K562 (cell line): ENCODE measurements at regions not wholly inside any gene's neighbourhood (a gene's known extent, or its start where the extent isn't known, plus 50 kb on each side); places are given as distances from the start of the nearest gene placed in this dataset.

ENCODE experiments used
- ARID1B ChIP-seq: fragments of 450-650 bp; IDR thresholded peaks from 2 replicates; pipeline ENCODE4 v1.6.1; 2016; ENCODE audit warnings: antibody characterized with exemption, mild to moderate bottlenecking, inconsistent platforms
- C11orf30 ChIP-seq: fragments of 450-650 bp; IDR thresholded peaks from 2 replicates; pipeline ENCODE4 v1.6.1; 2016; ENCODE audit warnings: low read depth, mild to moderate bottlenecking
- CBFA2T3 ChIP-seq: fragments of 450-650 bp; IDR thresholded peaks from 2 replicates; pipeline ENCODE4 v1.6.1; 2017
- CBFB ChIP-seq: sonication (generic); formaldehyde crosslinking; IDR thresholded peaks from 2 replicates; pipeline ENCODE4 v1.4.0; 2020; ENCODE audit warnings: mild to moderate bottlenecking, missing genetic modification reagents
- CREBBP ChIP-seq: IDR thresholded peaks from one replicate; pipeline ENCODE4 v1.6.1; 2012; ENCODE audit warnings: low read depth, mild to moderate bottlenecking, control low read depth, inconsistent platforms, low read length
- DDX20 ChIP-seq: fragments of 450-650 bp; IDR thresholded peaks from 2 replicates; pipeline ENCODE4 v1.6.1; 2016; ENCODE audit warnings: missing genetic modification characterization, low read depth, mild to moderate bottlenecking, missing compliant biosample characterization, moderate library complexity
- GABPB2 ChIP-seq: fragments of 250-450 bp; sonication (Bioruptor Pico); conservative IDR thresholded peaks from 2 replicates; pipeline ENCODE4 v1.5.1; 2021; ENCODE audit warnings: mild to moderate bottlenecking
- GATAD2B ChIP-seq: fragments of 450-650 bp; IDR thresholded peaks from 2 replicates; pipeline ENCODE4 v1.6.1; 2017; ENCODE audit warnings: mild to moderate bottlenecking, borderline replicate concordance
- TGIF2 ChIP-seq: sonication (generic); formaldehyde crosslinking; IDR thresholded peaks from 2 replicates; pipeline ENCODE4 v1.8.1; 2022; ENCODE audit warnings: mild to moderate bottlenecking, missing genetic modification reagents, moderate library complexity
- WHSC1 ChIP-seq: IDR thresholded peaks from one replicate; pipeline ENCODE4 v1.6.1; 2012; ENCODE audit warnings: low read length, control low read depth, inconsistent platforms
- ZFP30 ChIP-seq: fragments of 250-450 bp; sonication (Bioruptor Pico); IDR thresholded peaks from 2 replicates; pipeline ENCODE4 v1.8.0; 2022; ENCODE audit warnings: moderate library complexity, mild to moderate bottlenecking, inconsistent platforms, borderline replicate concordance
- ZNF311 ChIP-seq: fragments of 250-450 bp; sonication (Bioruptor Pico); IDR thresholded peaks from 2 replicates; pipeline ENCODE4 v1.4.0; 2020; ENCODE audit warnings: mild to moderate bottlenecking, moderate library complexity
- ZNF445 ChIP-seq: fragments of 250-450 bp; sonication (Bioruptor Pico); IDR thresholded peaks from 2 replicates; pipeline ENCODE4 v1.4.0; 2020; ENCODE audit warnings: low read depth, mild to moderate bottlenecking, moderate library complexity
- TF ChIP-seq, protein P1 (sequence below): IDR thresholded peaks from 2 replicates; pipeline ENCODE4 v1.6.1; 2014; ENCODE audit warnings: antibody characterized with exemption
- TF ChIP-seq, protein P2 (sequence below): fragments of 450-650 bp; formaldehyde crosslinking; IDR thresholded peaks from 2 replicates; pipeline ENCODE4 v1.4.0; 2022; ENCODE audit warnings: mild to moderate bottlenecking, moderate library complexity
- TF ChIP-seq, protein P3 (sequence below): fragments of 450-650 bp; IDR thresholded peaks from 2 replicates; pipeline ENCODE4 v1.6.1; 2016; ENCODE audit warnings: low read depth
- TF ChIP-seq, protein P4 (sequence below), 2 experiments: fragments of 450-650 bp in 1 of 2; sonication (generic) in 1 of 2; formaldehyde crosslinking; conservative IDR thresholded peaks; 2 replicates each; pipeline versions ENCODE4 v1.4.0 to v1.8.1; 2020 to 2022; ENCODE audit warnings: mild to moderate bottlenecking in 1 of 2, missing genetic modification reagents in 1 of 2

DNA sequence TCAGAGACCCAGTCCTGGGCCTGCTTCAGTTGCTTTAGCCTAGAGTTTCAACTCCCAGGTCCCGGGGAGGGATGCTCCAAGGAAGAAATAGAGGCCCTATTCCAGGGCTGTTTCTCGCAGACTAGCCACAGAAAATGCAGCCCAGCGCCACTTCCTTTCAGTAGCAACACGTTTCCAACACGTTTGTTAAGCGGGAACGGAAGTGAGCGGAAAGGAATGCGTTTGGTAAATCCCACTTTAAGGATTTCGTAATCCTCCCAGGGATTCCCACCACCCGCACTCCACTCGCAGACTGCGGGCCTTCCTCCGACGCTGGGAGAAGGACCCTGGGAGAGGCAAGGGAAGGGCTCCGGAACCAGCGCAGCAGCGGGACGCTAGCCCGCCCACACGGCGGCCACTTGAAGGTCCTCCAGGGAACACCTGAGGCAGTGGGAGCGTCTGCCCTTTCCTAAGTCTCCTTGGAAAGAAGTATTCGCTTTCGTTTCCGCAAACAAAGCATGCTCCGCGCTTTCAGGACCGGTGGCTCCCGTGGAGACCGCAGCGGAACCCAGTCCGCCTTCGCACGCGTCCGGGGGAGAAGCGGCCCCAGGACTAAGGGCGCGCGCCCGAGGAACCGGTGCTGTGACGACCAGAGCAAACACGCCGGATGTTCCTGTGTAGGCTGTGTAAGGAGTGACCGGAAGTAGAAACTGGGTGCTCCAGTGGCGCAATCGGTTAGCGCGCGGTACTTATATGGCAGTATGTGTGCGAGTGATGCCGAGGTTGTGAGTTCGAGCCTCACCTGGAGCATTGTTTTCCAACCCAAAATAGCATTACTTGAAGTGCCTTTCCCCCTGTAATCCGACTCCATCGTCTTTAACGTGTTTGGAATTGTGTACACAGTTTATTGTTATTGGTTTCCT lies 227.6 kb upstream of the PRSS16 start (continued):
- no peak for TF ChIP-seq GABPB2 (CRISPR knock-in tag)
- TF ChIP-seq, protein P1, sequence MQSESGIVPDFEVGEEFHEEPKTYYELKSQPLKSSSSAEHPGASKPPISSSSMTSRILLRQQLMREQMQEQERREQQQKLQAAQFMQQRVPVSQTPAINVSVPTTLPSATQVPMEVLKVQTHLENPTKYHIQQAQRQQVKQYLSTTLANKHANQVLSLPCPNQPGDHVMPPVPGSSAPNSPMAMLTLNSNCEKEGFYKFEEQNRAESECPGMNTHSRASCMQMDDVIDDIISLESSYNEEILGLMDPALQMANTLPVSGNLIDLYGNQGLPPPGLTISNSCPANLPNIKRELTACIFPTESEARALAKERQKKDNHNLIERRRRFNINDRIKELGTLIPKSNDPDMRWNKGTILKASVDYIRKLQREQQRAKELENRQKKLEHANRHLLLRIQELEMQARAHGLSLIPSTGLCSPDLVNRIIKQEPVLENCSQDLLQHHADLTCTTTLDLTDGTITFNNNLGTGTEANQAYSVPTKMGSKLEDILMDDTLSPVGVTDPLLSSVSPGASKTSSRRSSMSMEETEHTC: no peak; the same call in 1 of the 2 replicates
- TF ChIP-seq CBFB: peak; percentile 95
- TF ChIP-seq, protein P2, sequence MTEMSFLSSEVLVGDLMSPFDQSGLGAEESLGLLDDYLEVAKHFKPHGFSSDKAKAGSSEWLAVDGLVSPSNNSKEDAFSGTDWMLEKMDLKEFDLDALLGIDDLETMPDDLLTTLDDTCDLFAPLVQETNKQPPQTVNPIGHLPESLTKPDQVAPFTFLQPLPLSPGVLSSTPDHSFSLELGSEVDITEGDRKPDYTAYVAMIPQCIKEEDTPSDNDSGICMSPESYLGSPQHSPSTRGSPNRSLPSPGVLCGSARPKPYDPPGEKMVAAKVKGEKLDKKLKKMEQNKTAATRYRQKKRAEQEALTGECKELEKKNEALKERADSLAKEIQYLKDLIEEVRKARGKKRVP (CRISPR knock-in tag): peak; percentile 43; the same call in 1 of the 2 replicates
- TF ChIP-seq C11orf30: 0 out of 2 replicates have a peak, but pooled peaks have one; percentile 30
- TF ChIP-seq DDX20 (tag): no peak
- TF ChIP-seq CBFA2T3: no peak; the same call in 1 of the 2 replicates
- TF ChIP-seq, protein P3, sequence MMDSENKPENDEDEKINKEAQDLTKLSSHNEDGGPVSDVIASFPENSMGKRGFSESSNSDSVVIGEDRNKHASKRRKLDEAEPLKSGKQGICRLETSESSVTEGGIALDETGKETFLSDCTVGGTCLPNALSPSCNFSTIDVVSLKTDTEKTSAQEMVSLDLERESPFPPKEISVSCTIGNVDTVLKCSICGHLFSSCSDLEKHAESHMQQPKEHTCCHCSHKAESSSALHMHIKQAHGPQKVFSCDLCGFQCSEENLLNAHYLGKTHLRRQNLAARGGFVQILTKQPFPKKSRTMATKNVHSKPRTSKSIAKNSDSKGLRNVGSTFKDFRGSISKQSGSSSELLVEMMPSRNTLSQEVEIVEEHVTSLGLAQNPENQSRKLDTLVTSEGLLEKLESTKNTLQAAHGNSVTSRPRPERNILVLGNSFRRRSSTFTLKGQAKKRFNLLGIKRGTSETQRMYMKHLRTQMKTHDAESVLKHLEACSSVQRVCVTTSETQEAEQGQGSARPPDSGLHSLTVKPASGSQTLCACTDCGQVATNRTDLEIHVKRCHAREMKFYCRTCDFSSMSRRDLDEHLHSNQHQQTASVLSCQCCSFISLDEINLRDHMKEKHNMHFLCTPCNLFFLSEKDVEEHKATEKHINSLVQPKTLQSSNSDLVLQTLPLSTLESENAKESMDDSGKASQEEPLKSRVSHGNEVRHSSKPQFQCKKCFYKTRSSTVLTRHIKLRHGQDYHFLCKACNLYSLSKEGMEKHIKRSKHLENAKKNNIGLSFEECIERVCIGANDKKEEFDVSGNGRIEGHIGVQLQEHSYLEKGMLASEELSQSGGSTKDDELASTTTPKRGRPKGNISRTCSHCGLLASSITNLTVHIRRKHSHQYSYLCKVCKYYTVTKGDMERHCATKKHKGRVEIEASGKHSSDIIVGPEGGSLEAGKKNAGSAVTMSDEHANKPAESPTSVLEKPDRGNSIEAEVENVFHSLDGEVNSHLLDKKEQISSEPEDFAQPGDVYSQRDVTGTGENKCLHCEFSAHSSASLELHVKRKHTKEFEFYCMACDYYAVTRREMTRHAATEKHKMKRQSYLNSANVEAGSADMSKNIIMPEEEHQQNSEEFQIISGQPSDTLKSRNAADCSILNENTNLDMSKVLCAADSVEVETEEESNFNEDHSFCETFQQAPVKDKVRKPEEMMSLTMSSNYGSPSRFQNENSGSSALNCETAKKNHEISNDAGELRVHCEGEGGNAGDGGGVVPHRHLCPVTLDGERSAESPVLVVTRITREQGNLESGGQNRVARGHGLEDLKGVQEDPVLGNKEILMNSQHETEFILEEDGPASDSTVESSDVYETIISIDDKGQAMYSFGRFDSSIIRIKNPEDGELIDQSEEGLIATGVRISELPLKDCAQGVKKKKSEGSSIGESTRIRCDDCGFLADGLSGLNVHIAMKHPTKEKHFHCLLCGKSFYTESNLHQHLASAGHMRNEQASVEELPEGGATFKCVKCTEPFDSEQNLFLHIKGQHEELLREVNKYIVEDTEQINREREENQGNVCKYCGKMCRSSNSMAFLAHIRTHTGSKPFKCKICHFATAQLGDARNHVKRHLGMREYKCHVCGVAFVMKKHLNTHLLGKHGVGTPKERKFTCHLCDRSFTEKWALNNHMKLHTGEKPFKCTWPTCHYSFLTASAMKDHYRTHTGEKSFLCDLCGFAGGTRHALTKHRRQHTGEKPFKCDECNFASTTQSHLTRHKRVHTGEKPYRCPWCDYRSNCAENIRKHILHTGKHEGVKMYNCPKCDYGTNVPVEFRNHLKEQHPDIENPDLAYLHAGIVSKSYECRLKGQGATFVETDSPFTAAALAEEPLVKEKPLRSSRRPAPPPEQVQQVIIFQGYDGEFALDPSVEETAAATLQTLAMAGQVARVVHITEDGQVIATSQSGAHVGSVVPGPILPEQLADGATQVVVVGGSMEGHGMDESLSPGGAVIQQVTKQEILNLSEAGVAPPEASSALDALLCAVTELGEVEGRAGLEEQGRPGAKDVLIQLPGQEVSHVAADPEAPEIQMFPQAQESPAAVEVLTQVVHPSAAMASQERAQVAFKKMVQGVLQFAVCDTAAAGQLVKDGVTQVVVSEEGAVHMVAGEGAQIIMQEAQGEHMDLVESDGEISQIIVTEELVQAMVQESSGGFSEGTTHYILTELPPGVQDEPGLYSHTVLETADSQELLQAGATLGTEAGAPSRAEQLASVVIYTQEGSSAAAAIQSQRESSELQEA: no peak
- TF ChIP-seq WHSC1: no peak
- TF ChIP-seq CREBBP: no peak
- TF ChIP-seq GATAD2B: peak; percentile 55; the same call in 1 of the 2 replicates
- 0 out of 2 replicates have a peak, but pooled peaks have one; percentile 27 for TF ChIP-seq TGIF2
- TF ChIP-seq ZFP30 (CRISPR knock-in tag): no peak
- TF ChIP-seq ARID1B: peak; percentile 48; the same call in 1 of the 2 replicates
- no peak for TF ChIP-seq ZNF445 (CRISPR knock-in tag)
- TF ChIP-seq ZNF311 (CRISPR knock-in tag): no peak; the same call in 1 of the 2 replicates
- TF ChIP-seq, protein P4, sequence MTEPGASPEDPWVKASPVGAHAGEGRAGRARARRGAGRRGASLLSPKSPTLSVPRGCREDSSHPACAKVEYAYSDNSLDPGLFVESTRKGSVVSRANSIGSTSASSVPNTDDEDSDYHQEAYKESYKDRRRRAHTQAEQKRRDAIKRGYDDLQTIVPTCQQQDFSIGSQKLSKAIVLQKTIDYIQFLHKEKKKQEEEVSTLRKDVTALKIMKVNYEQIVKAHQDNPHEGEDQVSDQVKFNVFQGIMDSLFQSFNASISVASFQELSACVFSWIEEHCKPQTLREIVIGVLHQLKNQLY (CRISPR knock-in tag; conservative IDR thresholded peaks at IDR 0.05): no peak; a peak in 1 of 4 replicates
